ENCODE measurements at regions not wholly inside any gene's neighbourhood (a gene's known extent, or its start where the extent isn't known, plus 50 kb on each side); places are given as distances from the start of the nearest gene placed in this dataset.

DNA sequence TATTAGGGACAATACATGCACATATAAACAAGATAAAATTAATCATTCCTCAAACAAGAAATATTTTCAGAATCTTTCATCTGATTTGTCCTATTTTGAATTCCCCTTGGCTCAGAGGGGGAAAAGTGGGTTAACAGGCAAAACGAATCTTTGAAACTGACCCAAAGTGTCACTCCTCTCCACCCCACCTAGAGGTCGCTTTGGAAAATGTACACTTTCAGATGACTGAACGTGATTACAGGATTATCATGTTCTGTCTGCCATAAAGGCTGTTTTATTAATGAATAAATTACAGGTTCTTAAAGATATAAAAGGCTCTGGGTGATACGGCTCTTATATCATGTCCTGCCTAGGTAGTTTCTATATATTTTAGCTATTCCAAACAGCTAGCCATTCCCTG, 1735.0 kb downstream of the LRRC4C start (continued):
- TF ChIP-seq, protein P1, sequence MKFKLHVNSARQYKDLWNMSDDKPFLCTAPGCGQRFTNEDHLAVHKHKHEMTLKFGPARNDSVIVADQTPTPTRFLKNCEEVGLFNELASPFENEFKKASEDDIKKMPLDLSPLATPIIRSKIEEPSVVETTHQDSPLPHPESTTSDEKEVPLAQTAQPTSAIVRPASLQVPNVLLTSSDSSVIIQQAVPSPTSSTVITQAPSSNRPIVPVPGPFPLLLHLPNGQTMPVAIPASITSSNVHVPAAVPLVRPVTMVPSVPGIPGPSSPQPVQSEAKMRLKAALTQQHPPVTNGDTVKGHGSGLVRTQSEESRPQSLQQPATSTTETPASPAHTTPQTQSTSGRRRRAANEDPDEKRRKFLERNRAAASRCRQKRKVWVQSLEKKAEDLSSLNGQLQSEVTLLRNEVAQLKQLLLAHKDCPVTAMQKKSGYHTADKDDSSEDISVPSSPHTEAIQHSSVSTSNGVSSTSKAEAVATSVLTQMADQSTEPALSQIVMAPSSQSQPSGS (IDR thresholded peaks at IDR 0.05; ENCODE audit: low read length) = no peak
- TF ChIP-seq HDAC2 (IDR thresholded peaks at IDR 0.05) = no peak

DNA sequence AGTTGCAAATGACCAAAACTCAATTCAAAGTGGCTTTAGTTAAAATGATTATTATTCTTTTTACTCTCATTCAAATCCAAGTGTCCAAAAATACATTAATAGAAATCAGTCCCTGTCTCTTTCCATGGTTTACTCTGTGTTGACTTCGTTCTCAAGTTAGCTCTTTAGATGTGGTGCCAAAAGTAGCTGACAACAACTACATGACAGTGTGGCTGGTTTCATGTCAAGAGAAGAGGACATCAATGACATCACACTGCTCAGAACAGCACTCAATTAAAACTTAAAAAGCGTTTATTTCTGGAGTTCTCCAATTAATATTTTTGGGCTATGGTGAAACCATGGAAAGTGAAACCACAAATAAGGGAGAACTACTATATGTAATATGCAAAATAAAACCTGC, 1746.9 kb downstream of the LRRC4C start:
- no peak overlapping the region for H3K4me3 ChIP-seq
- no peak overlapping the region for H2AFZ ChIP-seq (ENCODE audit: control insufficient read depth, low read depth, low read length)
- in situ Hi-C loops (cut with MboI) = no loop called here
- intact Hi-C loops (cut with micrococcal nuclease; ENCODE audit: unreplicated experiment) = no loop called here
- ChIA-PET CTCF (no interaction called here), RAD21 (ENCODE audit: unreplicated experiment) (no interaction called here), POLR2A (no interaction called here), SMC1A (ENCODE audit: uncharacterized antibody, unreplicated experiment) (interaction anchor here (0.7 kb wide), 1 partner anchor 581 kb away, joined by 3 read pairs; no protein-coding TSS in a partner anchor)
- BruUV-seq (replicated peaks) = no TSS peak
- FAIRE-seq (no peak), ATAC-seq (no peak), DNase-seq (ENCODE audit: low read depth, low spot score) (no peak)
- TF ChIP-seq TAF1 (IDR thresholded peaks at IDR 0.05; ENCODE audit: borderline replicate concordance, low read depth, low read length) (no peak), FOS (IDR thresholded peaks at IDR 0.05; ENCODE audit: borderline replicate concordance, extremely low read depth, insufficient read length) (no peak), CREM (IDR thresholded peaks at IDR 0.05; ENCODE audit: low read depth) (no peak), JUNB (IDR thresholded peaks at IDR 0.05) (no peak), MYC (IDR thresholded peaks at IDR 0.05; ENCODE audit: insufficient read depth, insufficient read length, insufficient replicate concordance, low read length, severe bottlenecking) (no peak)
- no peaks in the 10 kb centered on the region for H3K4me1 ChIP-seq (ENCODE audit: control insufficient read depth, insufficient read depth, low read length)
- H3K4me2 ChIP-seq (ENCODE audit: control insufficient read depth, insufficient read depth) = no peak overlapping the region
- H3K27ac ChIP-seq (ENCODE audit: control insufficient read depth, insufficient read depth) = no peak overlapping the region
- no peaks in the 10 kb centered on the region for H3K27me3 ChIP-seq (replicated peaks in 1 of 2; ENCODE audit: control insufficient read depth in 2 of 2, insufficient read depth in 2 of 2, low read length in 1 of 2)
- no peaks in the 10 kb centered on the region for H3K79me2 ChIP-seq (ENCODE audit: control insufficient read depth, insufficient read depth, low read length)
- H4K20me1 ChIP-seq (ENCODE audit: control insufficient read depth, insufficient read depth) = no peaks in the 10 kb centered on the region
- H3K9ac ChIP-seq (ENCODE audit: control insufficient read depth, insufficient read depth, low read length) = no peak overlapping the region
- no peaks in the 10 kb centered on the region for H3K9me3 ChIP-seq (replicated peaks; ENCODE audit: control insufficient read depth, insufficient read depth, low read length)
- WGBS (ENCODE audit: insufficient coverage, insufficient replicate concordance, low lambda C conversion rate, missing lambda C conversion rate) = 61% methylated on average over 2 of the region's 2 CpGs
- no peaks in the 10 kb centered on the region for H3K36me3 ChIP-seq (ENCODE audit: control insufficient read depth in 2 of 2, insufficient read depth in 2 of 2, low read length in 1 of 2)
